Testis (tissue), 2 donors: ENCODE measurements at regions not wholly inside any gene's neighbourhood (a gene's known extent, or its start where the extent isn't known, plus 50 kb on each side); places are given as distances from the start of the nearest gene placed in this dataset.
"Not testable (repeated sequence)": the region's sequence is repeated elsewhere in the genome, so short reads cannot be mapped to it uniquely, and the experiment has no call there.

Experiments
- DNase-seq: peaks from one replicate; pipeline ENCODE4 v3.0.0-alpha.2; 2019
- H3K27ac ChIP-seq, 2 donors: fragments of 200-600 bp; sonication (generic); one replicate each; pipeline ENCODE4 v1.5.1; 2019
- H3K27me3 ChIP-seq: fragments of 200-600 bp; sonication (generic); one replicate; pipeline ENCODE4 v1.5.1; 2019
- H3K36me3 ChIP-seq: fragments of 200-600 bp; sonication (generic); one replicate; pipeline ENCODE4 v1.5.1; 2017; ENCODE audit warnings: low read depth; ENCODE audit errors: missing control alignments
- H3K4me1 ChIP-seq: fragments of 200-600 bp; sonication (generic); one replicate; pipeline ENCODE4 v1.5.1; 2019
- H3K4me3 ChIP-seq, 2 donors: fragments of 200-600 bp; sonication (generic); one replicate each; pipeline ENCODE4 v1.5.1; 2017 to 2019
- H3K9me3 ChIP-seq: fragments of 200-600 bp; sonication (generic); one replicate; pipeline ENCODE4 v1.5.1; 2017
- CTCF ChIP-seq, 3 experiments: fragments of 450-650 bp in 2 of 3; fragments of 200-600 bp in 1 of 3; sonication (generic) in 1 of 3; IDR thresholded peaks; one replicate each; pipeline ENCODE4 v1.5.1; 2016 to 2019; ENCODE audit warnings: antibody characterized with exemption in 3 of 3, mild to moderate bottlenecking in 2 of 3, moderate library complexity in 1 of 3
- POLR2A ChIP-seq: fragments of 450-650 bp; IDR thresholded peaks from one replicate; pipeline ENCODE4 v1.6.1; 2017; ENCODE audit warnings: antibody characterized with exemption, mild to moderate bottlenecking, moderate library complexity
- WGBS, 2 donors: methylation state at CpG; one replicate each; pipeline ENCODE4 v1.1.5; 2018; 5-methylcytosine and 5-hydroxymethylcytosine counted together
- intact Hi-C: fragments of 100-400 bp; cut with DNase I; formaldehyde crosslinking; loops from one replicate; pipeline ENCODE4 v1.15.1; 2023; ENCODE audit warnings: low total_unique reads

- Histone ChIP-seq H3K27ac (no peak overlapping the region), H3K36me3 (no peaks in the 10 kb centered on the region), H3K9me3 (no peaks in the 10 kb centered on the region), H3K4me3 (no peak overlapping the region), H3K4me1 (no peaks in the 10 kb centered on the region), H3K27me3 (no peaks in the 10 kb centered on the region)
- no peak for DNase-seq
- no peak for TF ChIP-seq POLR2A
- no peak for TF ChIP-seq CTCF (IDR thresholded peaks at IDR 0.05)
- intact Hi-C loops = no loop called here
Observed at GRCh38 chr7:13132314-13132713, 444.9 kb downstream of the ARL4A start.

GRCh38 chr7:13136345-13136744, 448.9 kb downstream of the ARL4A start:
- H3K36me3 ChIP-seq, H3K27ac ChIP-seq, intact Hi-C loops, H3K9me3 ChIP-seq, DNase-seq, H3K4me3 ChIP-seq, H3K4me1 ChIP-seq, H3K27me3 ChIP-seq: not testable (repeated sequence)
- WGBS, 2 donors = 80 to 90% methylated on average over 6 of the region's 6 CpGs

- Histone ChIP-seq H3K27ac (no peak overlapping the region), H3K36me3 (no peaks in the 10 kb centered on the region), H3K4me3 (no peak overlapping the region), H3K27me3 (no peaks in the 10 kb centered on the region), H3K4me1 (no peaks in the 10 kb centered on the region), H3K9me3 (no peaks in the 10 kb centered on the region)
- intact Hi-C loops = no loop called here
- DNase-seq = no peak
- 83 to 93% methylated on average over 2 of the region's 2 CpGs for WGBS, 2 donors
- TF ChIP-seq POLR2A = no peak
- TF ChIP-seq CTCF (IDR thresholded peaks at IDR 0.05) = no peak
Observed at GRCh38 chr7:13139436-13139835, 452.0 kb downstream of the ARL4A start.

- no peaks in the 10 kb centered on the region for H3K27me3 ChIP-seq
- H3K27ac ChIP-seq = no peak overlapping the region
- TF ChIP-seq POLR2A (no peak), CTCF (IDR thresholded peaks at IDR 0.05) (no peak)
- DNase-seq = no peak
- 22 to 31% methylated on average over 4 of the region's 4 CpGs for WGBS, 2 donors
- H3K4me1 ChIP-seq = no peaks in the 10 kb centered on the region
- intact Hi-C loops = no loop called here
- H3K9me3 ChIP-seq = no peaks in the 10 kb centered on the region
- H3K36me3 ChIP-seq = no peaks in the 10 kb centered on the region
- no peak overlapping the region for H3K4me3 ChIP-seq
Observed at GRCh38 chr7:13144673-13145072, 457.2 kb downstream of the ARL4A start.

GRCh38 chr7:13148548-13148947, 461.1 kb downstream of the ARL4A start:
- Histone ChIP-seq H3K36me3 (no peaks in the 10 kb centered on the region), H3K4me3 (no peak overlapping the region), H3K4me1 (no peaks in the 10 kb centered on the region), H3K27me3 (no peaks in the 10 kb centered on the region), H3K27ac (no peak overlapping the region), H3K9me3 (no peaks in the 10 kb centered on the region)
- WGBS, 2 donors = 65 to 69% methylated on average over 1 of the region's 1 CpG
- TF ChIP-seq POLR2A (no peak), CTCF (IDR thresholded peaks at IDR 0.05) (no peak)
- intact Hi-C loops = no loop called here
- no peak for DNase-seq
